ENCODE measurements at regions not wholly inside any gene's neighbourhood (a gene's known extent, or its start where the extent isn't known, plus 50 kb on each side); places are given as distances from the start of the nearest gene placed in this dataset.

DNA sequence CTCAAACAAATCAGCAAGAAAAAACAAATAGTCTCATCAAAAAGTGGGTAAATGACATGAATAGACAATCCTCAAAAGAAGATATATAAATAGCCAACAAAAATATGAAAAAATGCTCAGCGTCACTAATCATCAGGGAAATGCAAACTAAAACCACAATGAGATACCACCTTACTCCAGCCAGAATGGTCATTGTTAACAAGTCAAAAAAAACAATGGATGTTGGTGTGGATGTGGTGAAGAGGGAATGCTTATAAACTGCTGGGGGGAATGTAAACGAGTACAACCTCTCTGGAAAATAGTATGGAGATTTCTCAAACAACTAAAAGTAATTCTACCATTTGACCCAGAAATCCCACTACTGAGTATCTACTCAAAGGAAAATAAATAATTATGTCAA lies 239.2 kb upstream of the RFC3 start:
- TF ChIP-seq, protein P1, sequence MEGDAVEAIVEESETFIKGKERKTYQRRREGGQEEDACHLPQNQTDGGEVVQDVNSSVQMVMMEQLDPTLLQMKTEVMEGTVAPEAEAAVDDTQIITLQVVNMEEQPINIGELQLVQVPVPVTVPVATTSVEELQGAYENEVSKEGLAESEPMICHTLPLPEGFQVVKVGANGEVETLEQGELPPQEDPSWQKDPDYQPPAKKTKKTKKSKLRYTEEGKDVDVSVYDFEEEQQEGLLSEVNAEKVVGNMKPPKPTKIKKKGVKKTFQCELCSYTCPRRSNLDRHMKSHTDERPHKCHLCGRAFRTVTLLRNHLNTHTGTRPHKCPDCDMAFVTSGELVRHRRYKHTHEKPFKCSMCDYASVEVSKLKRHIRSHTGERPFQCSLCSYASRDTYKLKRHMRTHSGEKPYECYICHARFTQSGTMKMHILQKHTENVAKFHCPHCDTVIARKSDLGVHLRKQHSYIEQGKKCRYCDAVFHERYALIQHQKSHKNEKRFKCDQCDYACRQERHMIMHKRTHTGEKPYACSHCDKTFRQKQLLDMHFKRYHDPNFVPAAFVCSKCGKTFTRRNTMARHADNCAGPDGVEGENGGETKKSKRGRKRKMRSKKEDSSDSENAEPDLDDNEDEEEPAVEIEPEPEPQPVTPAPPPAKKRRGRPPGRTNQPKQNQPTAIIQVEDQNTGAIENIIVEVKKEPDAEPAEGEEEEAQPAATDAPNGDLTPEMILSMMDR (conservative IDR thresholded peaks at IDR 0.05) = no peak
- Mint-ChIP-seq H3K4me1 (no peaks in the 10 kb centered on the region), H3K36me3 (ENCODE audit: low read depth) (no peaks in the 10 kb centered on the region), H3K9me3 (no peaks in the 10 kb centered on the region), H3K4me3 (no peak overlapping the region), H3K27me3 (ENCODE audit: low read depth) (no peaks in the 10 kb centered on the region), H3K27ac (ENCODE audit: unreplicated experiment) (no peak overlapping the region)
- DNase-seq (ENCODE audit: low read depth, low spot score) = no peak

DNA sequence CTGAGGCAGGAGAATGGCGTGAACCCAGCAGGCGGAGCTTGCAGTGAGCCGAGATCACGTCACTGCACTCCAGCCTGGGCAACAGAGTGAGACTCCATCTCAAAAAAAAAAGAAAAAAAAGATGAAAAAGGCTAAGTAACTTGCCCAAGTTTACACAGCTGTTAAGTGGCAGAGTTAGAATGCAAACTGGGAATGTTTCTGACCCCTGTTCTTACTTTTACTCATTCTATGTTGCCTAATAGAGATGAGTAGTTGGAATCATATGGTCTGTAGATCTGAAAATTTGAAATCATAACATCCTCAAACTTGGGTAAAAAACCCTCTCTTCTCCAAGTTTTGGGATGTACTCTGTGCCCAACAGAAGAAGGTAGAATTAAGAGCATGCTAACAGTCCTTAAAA lies 235.8 kb upstream of the RFC3 start:
- no peaks in the 10 kb centered on the region for H3K36me3 Mint-ChIP-seq (ENCODE audit: low read depth)

DNA sequence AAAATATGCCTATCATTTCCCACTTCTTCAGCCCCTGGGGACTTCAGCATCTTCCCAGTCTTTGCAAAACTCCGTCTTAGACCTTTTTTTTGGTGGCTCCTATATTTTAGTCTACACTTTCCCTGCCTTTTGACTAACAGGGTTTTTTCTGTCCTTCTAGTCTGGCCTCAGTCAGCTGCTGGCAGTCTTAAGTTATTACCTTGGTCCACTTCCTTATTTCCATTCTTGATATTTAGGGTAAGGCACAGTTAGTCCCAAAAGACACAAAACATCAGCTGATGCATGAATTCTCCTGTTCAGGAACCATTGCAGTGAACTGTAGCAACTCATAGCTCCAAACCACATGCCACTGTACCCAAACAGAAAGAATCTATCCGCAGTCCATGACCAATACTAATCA lies 234.6 kb upstream of the RFC3 start:
- H3K9me3 Mint-ChIP-seq = peaks cover 5% of the 10 kb centered on the region
- TF ChIP-seq, protein P1 (conservative IDR thresholded peaks at IDR 0.05) = no peak
- no peaks in the 10 kb centered on the region for H3K36me3 Mint-ChIP-seq (ENCODE audit: low read depth)
- no peak overlapping the region for H3K27ac Mint-ChIP-seq (ENCODE audit: unreplicated experiment)
- H3K27me3 Mint-ChIP-seq (ENCODE audit: low read depth) = no peaks in the 10 kb centered on the region
- no peak overlapping the region for H3K4me3 Mint-ChIP-seq
- DNase-seq (ENCODE audit: low read depth, low spot score) = no peak
- H3K4me1 Mint-ChIP-seq = no peaks in the 10 kb centered on the region

More for the DNA sequence above, 235.8 kb upstream of the RFC3 start:
- no peak overlapping the region for H3K27ac Mint-ChIP-seq (ENCODE audit: unreplicated experiment)
- H3K9me3 Mint-ChIP-seq = peaks cover 5% of the 10 kb centered on the region
- TF ChIP-seq, protein P1 (conservative IDR thresholded peaks at IDR 0.05) = no peak
- no peak for DNase-seq (ENCODE audit: low read depth, low spot score)
- H3K4me3 Mint-ChIP-seq = no peak overlapping the region
- no peaks in the 10 kb centered on the region for H3K27me3 Mint-ChIP-seq (ENCODE audit: low read depth)
- H3K4me1 Mint-ChIP-seq = no peaks in the 10 kb centered on the region

DNA sequence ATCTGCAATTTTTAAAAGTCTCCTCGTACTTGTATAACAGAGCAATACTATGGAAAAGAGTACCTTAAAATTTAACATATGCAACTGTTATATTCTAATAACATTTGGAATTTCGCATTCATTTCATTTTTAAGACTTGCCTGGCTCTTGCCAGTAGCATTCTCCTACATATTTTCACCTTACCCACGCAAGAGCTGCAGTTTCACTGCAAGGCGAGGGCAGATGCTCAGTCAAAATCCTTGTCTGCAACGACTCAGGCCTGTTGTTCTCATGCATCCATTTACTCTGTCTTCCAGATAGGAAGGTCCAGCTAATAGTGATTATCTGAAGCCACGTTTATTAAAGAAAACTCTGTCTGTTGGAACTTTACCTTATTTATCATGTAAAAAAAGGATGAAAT lies 227.0 kb upstream of the RFC3 start:
- Mint-ChIP-seq H3K27ac (ENCODE audit: unreplicated experiment) (no peak overlapping the region), H3K36me3 (ENCODE audit: low read depth) (no peaks in the 10 kb centered on the region), H3K4me1 (no peaks in the 10 kb centered on the region), H3K9me3 (peaks cover 5% of the 10 kb centered on the region), H3K4me3 (no peak overlapping the region), H3K27me3 (ENCODE audit: low read depth) (no peaks in the 10 kb centered on the region)
- no peak for DNase-seq (ENCODE audit: low read depth, low spot score)
- TF ChIP-seq, protein P1 (conservative IDR thresholded peaks at IDR 0.05) = no peak

DNA sequence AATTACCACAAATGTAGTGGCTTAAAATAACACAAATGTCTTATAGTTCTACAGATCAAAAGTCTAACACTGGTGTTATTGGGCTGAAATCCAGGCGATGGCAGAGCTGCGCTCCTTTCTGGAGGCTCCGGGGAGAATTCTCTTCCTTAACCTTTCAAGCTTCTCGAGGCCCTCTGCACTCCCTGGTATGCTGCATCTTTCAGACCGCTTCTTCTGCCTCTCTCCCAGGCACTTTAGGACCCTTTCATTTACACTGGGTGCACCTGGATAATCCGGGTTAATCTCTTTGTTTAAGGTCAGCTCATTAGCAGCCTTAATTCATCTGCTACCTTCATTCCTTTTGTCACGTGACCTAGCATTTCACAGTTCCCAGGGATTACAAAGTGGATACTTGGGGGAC lies 211.3 kb upstream of the RFC3 start:
- no peak overlapping the region for H3K4me3 Mint-ChIP-seq
- peaks cover 12% of the 10 kb centered on the region for H3K36me3 Mint-ChIP-seq (ENCODE audit: low read depth)
- DNase-seq (ENCODE audit: low read depth, low spot score) = peak; percentile 18
- TF ChIP-seq, protein P1 (conservative IDR thresholded peaks at IDR 0.05) = peak; percentile 29
- H3K9me3 Mint-ChIP-seq = peaks cover 9% of the 10 kb centered on the region
- H3K4me1 Mint-ChIP-seq = peaks cover 33% of the 10 kb centered on the region
- peak overlapping the region; percentile 81 for H3K27ac Mint-ChIP-seq (ENCODE audit: unreplicated experiment)
- no peaks in the 10 kb centered on the region for H3K27me3 Mint-ChIP-seq (ENCODE audit: low read depth)

Data from neural crest cell (in vitro differentiated cells).